Activated CD4-positive, alpha-beta T cell treated with anti-CD3 and anti-CD28 coated beads for 36 hours (primary cell): ENCODE measurements at regions not wholly inside any gene's neighbourhood (a gene's known extent, or its start where the extent isn't known, plus 50 kb on each side); places are given as distances from the start of the nearest gene placed in this dataset.

Experiments
- ATAC-seq: fragments of 200-7000 bp; cut with Tn5 transposase; one replicate; pipeline ENCODE4 v1.10.0; 2021; ENCODE audit warnings: mild to moderate bottlenecking, moderate library complexity
- CTCF ChIA-PET: fragments of 350-600 bp; sonication (Branson Sonifier 250); formaldehyde crosslinking; loops from one replicate; lab custom pipeline; 2021; ENCODE audit warnings: antibody characterized with exemption; lab: Charles Lee
- POLR2A ChIA-PET: fragments of 350-600 bp; sonication (Branson Sonifier 250); formaldehyde crosslinking; loops from one replicate; lab custom pipeline; 2021; ENCODE audit warnings: antibody characterized with exemption, inconsistent platforms; lab: Charles Lee
- DNase-seq: peaks from one replicate; pipeline ENCODE4 v3.0.0-alpha.2; 2020
- H3K27ac Mint-ChIP-seq: one replicate; pipeline ENCODE4 v1.8.0; 2021; ENCODE audit warnings: mixed read lengths
- H3K27me3 Mint-ChIP-seq: one replicate; pipeline ENCODE4 v1.8.0; 2021; ENCODE audit warnings: mixed read lengths
- H3K36me3 Mint-ChIP-seq: one replicate; pipeline ENCODE4 v1.8.0; 2021; ENCODE audit warnings: low read depth, mixed read lengths
- H3K4me1 Mint-ChIP-seq: one replicate; pipeline ENCODE4 v1.8.0; 2021; ENCODE audit warnings: mixed read lengths
- H3K4me3 Mint-ChIP-seq: one replicate; pipeline ENCODE4 v1.8.0; 2021; ENCODE audit warnings: mild to moderate bottlenecking, moderate library complexity, mixed read lengths
- H3K9me3 Mint-ChIP-seq: one replicate; pipeline ENCODE4 v1.8.0; 2021; ENCODE audit warnings: low read depth, mixed read lengths
- intact Hi-C, 2 experiments: fragments of 100-400 bp; cut with DNase I in 1 of 2; cut with micrococcal nuclease in 1 of 2; formaldehyde crosslinking; loops; one replicate each; pipeline versions ENCODE4 v1.14.2 to v1.15.1; 2022 to 2024; cut with DNase I, micrococcal nuclease

- Mint-ChIP-seq H3K4me1 (no peaks in the 10 kb centered on the region), H3K4me3 (no peak overlapping the region), H3K36me3 (no peaks in the 10 kb centered on the region), H3K27me3 (no peaks in the 10 kb centered on the region), H3K9me3 (peaks cover 4% of the 10 kb centered on the region), H3K27ac (no peak overlapping the region)
- no peak for ATAC-seq
- ChIA-PET CTCF (no interaction called here), POLR2A (no interaction called here)
- DNase-seq, result no peak
- intact Hi-C loops, result no loop called here
Observed at GRCh38 chr9:116058421-116058820, 95.2 kb upstream of the PAPPA start.

GRCh38 chr9:116059466-116059865 is 94.1 kb upstream of the PAPPA start:
- ChIA-PET CTCF (no interaction called here), POLR2A (no interaction called here)
- ATAC-seq (no peak), DNase-seq (no peak)
- intact Hi-C loops, result no loop called here
- Mint-ChIP-seq H3K27me3 (no peaks in the 10 kb centered on the region), H3K36me3 (no peaks in the 10 kb centered on the region), H3K4me1 (no peaks in the 10 kb centered on the region), H3K9me3 (peaks cover 4% of the 10 kb centered on the region), H3K4me3 (no peak overlapping the region), H3K27ac (no peak overlapping the region)

GRCh38 chr9:116060631-116061030 is 93.0 kb upstream of the PAPPA start:
- intact Hi-C loops, result no loop called here
- POLR2A ChIA-PET, result no interaction called here
- ATAC-seq (no peak), DNase-seq (no peak)
- Mint-ChIP-seq H3K36me3 (no peaks in the 10 kb centered on the region), H3K4me3 (no peak overlapping the region), H3K4me1 (no peaks in the 10 kb centered on the region), H3K27ac (no peak overlapping the region), H3K9me3 (peaks cover 3% of the 10 kb centered on the region), H3K27me3 (no peaks in the 10 kb centered on the region)
- CTCF ChIA-PET, result interaction anchor here (0.6 kb wide), 1 partner anchor 385 kb away, joined by 3 read pairs; no protein-coding TSS in a partner anchor

GRCh38 chr9:116061546-116062205 is 91.9 kb upstream of the PAPPA start:
- Mint-ChIP-seq H3K9me3 (peaks cover 3% of the 10 kb centered on the region), H3K27me3 (no peaks in the 10 kb centered on the region), H3K36me3 (no peaks in the 10 kb centered on the region), H3K4me3 (no peak overlapping the region), H3K4me1 (no peaks in the 10 kb centered on the region), H3K27ac (no peak overlapping the region)
- DNase-seq (no peak), ATAC-seq (no peak)
- ChIA-PET CTCF (no interaction called here), POLR2A (no interaction called here)
- intact Hi-C loops, result no loop called here

- Mint-ChIP-seq H3K9me3 (peaks cover 3% of the 10 kb centered on the region), H3K36me3 (no peaks in the 10 kb centered on the region), H3K27ac (no peak overlapping the region), H3K4me3 (no peak overlapping the region), H3K4me1 (no peaks in the 10 kb centered on the region), H3K27me3 (no peaks in the 10 kb centered on the region)
- intact Hi-C loops, result no loop called here
- ChIA-PET POLR2A (no interaction called here), CTCF (no interaction called here)
- ATAC-seq (no peak), DNase-seq (no peak)
Observed at GRCh38 chr9:116062206-116062550, 91.4 kb upstream of the PAPPA start.

- DNase-seq (no peak), ATAC-seq (no peak)
- no peak overlapping the region for H3K27ac Mint-ChIP-seq
- intact Hi-C loops, result no loop called here
- no peak overlapping the region for H3K4me3 Mint-ChIP-seq
- ChIA-PET POLR2A (no interaction called here), CTCF (no interaction called here)
- H3K27me3 Mint-ChIP-seq, result no peaks in the 10 kb centered on the region
- H3K9me3 Mint-ChIP-seq, result peaks cover 3% of the 10 kb centered on the region
- no peaks in the 10 kb centered on the region for H3K4me1 Mint-ChIP-seq
- H3K36me3 Mint-ChIP-seq, result no peaks in the 10 kb centered on the region
Observed at GRCh38 chr9:116064970-116065369, 88.6 kb upstream of the PAPPA start.

- H3K9me3 Mint-ChIP-seq, result no peaks in the 10 kb centered on the region
Observed at GRCh38 chr9:116066221-116066620, 87.4 kb upstream of the PAPPA start.

GRCh38 chr9:116067566-116067965 is 86.0 kb upstream of the PAPPA start:
- H3K27ac Mint-ChIP-seq, result no peak overlapping the region
- POLR2A ChIA-PET, result no interaction called here
- no peaks in the 10 kb centered on the region for H3K4me1 Mint-ChIP-seq
- CTCF ChIA-PET, result no interaction called here
- H3K9me3 Mint-ChIP-seq, result peaks cover 3% of the 10 kb centered on the region
- DNase-seq (no peak), ATAC-seq (no peak)
- no peak overlapping the region for H3K4me3 Mint-ChIP-seq
- intact Hi-C loops, result no loop called here
- no peaks in the 10 kb centered on the region for H3K27me3 Mint-ChIP-seq
- H3K36me3 Mint-ChIP-seq, result no peaks in the 10 kb centered on the region

More at GRCh38 chr9:116066221-116066620, 87.4 kb upstream of the PAPPA start:
- ATAC-seq (no peak), DNase-seq (no peak)
- Mint-ChIP-seq H3K27me3 (no peaks in the 10 kb centered on the region), H3K36me3 (no peaks in the 10 kb centered on the region), H3K27ac (no peak overlapping the region), H3K4me3 (no peak overlapping the region), H3K4me1 (no peaks in the 10 kb centered on the region)
- ChIA-PET POLR2A (no interaction called here), CTCF (no interaction called here)
- intact Hi-C loops, result no loop called here

GRCh38 chr9:116070256-116070914 is 83.2 kb upstream of the PAPPA start:
- no peaks in the 10 kb centered on the region for H3K27me3 Mint-ChIP-seq
- CTCF ChIA-PET, result interaction anchor here (2.0 kb wide), 1 partner anchor 14 kb away, joined by 5 read pairs; no protein-coding TSS in a partner anchor
- H3K4me3 Mint-ChIP-seq, result no peak overlapping the region
- ATAC-seq (no peak), DNase-seq (no peak)
- POLR2A ChIA-PET, result no interaction called here
- no peaks in the 10 kb centered on the region for H3K36me3 Mint-ChIP-seq
- no peak overlapping the region for H3K27ac Mint-ChIP-seq
- intact Hi-C loops, result no loop called here
- H3K9me3 Mint-ChIP-seq, result peaks cover 3% of the 10 kb centered on the region
- no peaks in the 10 kb centered on the region for H3K4me1 Mint-ChIP-seq

- DNase-seq (no peak), ATAC-seq (no peak)
- ChIA-PET POLR2A (no interaction called here), CTCF (no interaction called here)
- no peaks in the 10 kb centered on the region for H3K4me1 Mint-ChIP-seq
- H3K27ac Mint-ChIP-seq, result no peak overlapping the region
- H3K27me3 Mint-ChIP-seq, result no peaks in the 10 kb centered on the region
- H3K9me3 Mint-ChIP-seq, result peaks cover 3% of the 10 kb centered on the region
- no peaks in the 10 kb centered on the region for H3K36me3 Mint-ChIP-seq
- intact Hi-C loops, result no loop called here
- no peak overlapping the region for H3K4me3 Mint-ChIP-seq
Observed at GRCh38 chr9:116072046-116072445, 81.5 kb upstream of the PAPPA start.

- Mint-ChIP-seq H3K9me3 (peaks cover 3% of the 10 kb centered on the region), H3K36me3 (no peaks in the 10 kb centered on the region), H3K27ac (no peak overlapping the region), H3K4me3 (no peak overlapping the region), H3K4me1 (no peaks in the 10 kb centered on the region), H3K27me3 (no peaks in the 10 kb centered on the region)
- ATAC-seq (no peak), DNase-seq (no peak)
- POLR2A ChIA-PET, result no interaction called here
- intact Hi-C loops, result no loop called here
- CTCF ChIA-PET, result interaction anchor here (0.8 kb wide), 1 partner anchor 430 kb away, joined by 3 read pairs; no protein-coding TSS in a partner anchor
Observed at GRCh38 chr9:116073826-116074225, 79.8 kb upstream of the PAPPA start.

GRCh38 chr9:116074658-116075057 is 78.9 kb upstream of the PAPPA start:
- POLR2A ChIA-PET, result no interaction called here
- no peak for DNase-seq
- intact Hi-C loops, result no loop called here
- no peak overlapping the region for H3K4me3 Mint-ChIP-seq
- H3K27me3 Mint-ChIP-seq, result no peaks in the 10 kb centered on the region
- H3K36me3 Mint-ChIP-seq, result no peaks in the 10 kb centered on the region
- CTCF ChIA-PET, result interaction anchor here (0.7 to 0.8 kb wide), 2 partner anchors 15 to 429 kb away, joined by 3 read pairs; no protein-coding TSS in a partner anchor
- no peak overlapping the region for H3K27ac Mint-ChIP-seq
- peaks cover 3% of the 10 kb centered on the region for H3K9me3 Mint-ChIP-seq
- H3K4me1 Mint-ChIP-seq, result no peaks in the 10 kb centered on the region
- no peak for ATAC-seq
